ENCODE measurements at regions not wholly inside any gene's neighbourhood (a gene's known extent, or its start where the extent isn't known, plus 50 kb on each side); places are given as distances from the start of the nearest gene placed in this dataset.

- BruUV-seq (replicated peaks): no TSS peak
- H3K4me2 ChIP-seq (ENCODE audit: low read depth, low read length): no peak overlapping the region
- in situ Hi-C loops (cut with HindIII; ENCODE audit: extremely low pct_ligation_motif_present, low pct_unique_long_range_greater_than_20kb): no loop called here
- CTCF ChIA-PET (ENCODE audit: low intra/inter-chr PET ratio, low total read pairs): no interaction called here
- no peaks in the 10 kb centered on the region for H3K79me2 ChIP-seq (ENCODE audit: insufficient read depth, low read length)
- no peaks in the 10 kb centered on the region for H3K27me3 ChIP-seq (ENCODE audit: control insufficient read depth in 1 of 2, insufficient read depth in 2 of 2, low read length in 2 of 2)
- POLR2A ChIA-PET: no interaction called here
- H3K4me3 ChIP-seq (replicated peaks in 1 of 3; ENCODE audit: insufficient read depth in 1 of 3, low read depth in 2 of 3, low read length in 3 of 3): no peak overlapping the region
- no peak overlapping the region for H2AFZ ChIP-seq (ENCODE audit: low read length)
- no peak for ATAC-seq
- DNase-seq (ENCODE audit: low spot score): no peak
- H3K27ac ChIP-seq (ENCODE audit: extremely low read length, insufficient read depth, low read length): no peak overlapping the region
- H3K4me1 ChIP-seq (ENCODE audit: insufficient read depth, low read length): no peaks in the 10 kb centered on the region
- FAIRE-seq: no peak
- H3K9me3 ChIP-seq (ENCODE audit: low read length): peaks cover 13% of the 10 kb centered on the region; the same call in 1 of the 2 replicates
- no peaks in the 10 kb centered on the region for H3K36me3 ChIP-seq (replicated peaks in 1 of 2; ENCODE audit: control insufficient read depth in 1 of 2, insufficient read depth in 2 of 2, low read length in 2 of 2)
- WGBS (ENCODE audit: low lambda C conversion rate): 7% methylated on average over 1 of the region's 1 CpG
- no peak overlapping the region for H3K9ac ChIP-seq (ENCODE audit: insufficient read depth, low read depth, low read length)
- intact Hi-C loops (cut with micrococcal nuclease; ENCODE audit: unreplicated experiment): no loop called here
- no peaks in the 10 kb centered on the region for H4K20me1 ChIP-seq (ENCODE audit: insufficient read depth, low read length)
- TF ChIP-seq CSRNP1 (CRISPR knock-in tag; IDR thresholded peaks at IDR 0.05) (no peak), ASH2L (IDR thresholded peaks at IDR 0.05; ENCODE audit: insufficient read length, low read depth, low read length) (no peak), ARID5B (CRISPR knock-in tag; IDR thresholded peaks at IDR 0.05) (no peak), MTF1 (CRISPR knock-in tag; IDR thresholded peaks at IDR 0.05) (no peak), ATAD3A (CRISPR knock-in tag; IDR thresholded peaks at IDR 0.05) (no peak), CEBPZ (IDR thresholded peaks at IDR 0.05; ENCODE audit: low read length) (no peak), USF2 (IDR thresholded peaks at IDR 0.05; ENCODE audit: low read depth, low read length) (no peak), USF2 (CRISPR knock-in tag; IDR thresholded peaks at IDR 0.05; ENCODE audit: borderline replicate concordance) (no peak), SAFB2 (CRISPR knock-in tag; IDR thresholded peaks at IDR 0.05; ENCODE audit: borderline replicate concordance, low read depth) (no peak), ATF7 (IDR thresholded peaks at IDR 0.05) (no peak), ATF7 (CRISPR knock-in tag; IDR thresholded peaks at IDR 0.05) (no peak), ZIK1 (CRISPR knock-in tag; IDR thresholded peaks at IDR 0.05; ENCODE audit: borderline replicate concordance, low read depth) (no peak), CCAR2 (optimal IDR thresholded peaks at IDR 0.05; ENCODE audit: low read depth, low read length) (no peak), BRCA1 (CRISPR knock-in tag; IDR thresholded peaks at IDR 0.05) (no peak), AGO2 (optimal IDR thresholded peaks at IDR 0.05; ENCODE audit: low read depth, low read length) (no peak)
Measured at GRCh38 chr2:67716895-67717396, 319.8 kb downstream of the ETAA1 start.
